Posterior cingulate gyrus (tissue), 11 donors: ENCODE measurements at regions not wholly inside any gene's neighbourhood (a gene's known extent, or its start where the extent isn't known, plus 50 kb on each side); places are given as distances from the start of the nearest gene placed in this dataset.
"Not testable (repeated sequence)": the region's sequence is repeated elsewhere in the genome, so short reads cannot be mapped to it uniquely, and the experiment has no call there.

Experiments used
- DNase-seq, 10 donors: peaks; one replicate each; pipeline versions ENCODE4 v3.0.0 to v3.0.0-alpha.2; 2020 to 2021; ENCODE audit warnings: mixed read lengths in 3 of 10
- intact Hi-C: fragments of 100-400 bp; cut with DNase I; formaldehyde crosslinking; loops from one replicate; pipeline ENCODE4 v1.15.1; 2023

GRCh38 chr21:6126976-6127732 is 4394.2 kb upstream of the TPTE start:
- intact Hi-C loops = not testable (repeated sequence)
- DNase-seq = peak in 3 of 10 donors; percentile 6 to 54 (median 6)

GRCh38 chr21:6130734-6131133 is 4390.6 kb upstream of the TPTE start:
- DNase-seq, intact Hi-C loops: not testable (repeated sequence)

GRCh38 chr21:6133373-6133772 is 4388.0 kb upstream of the TPTE start:
- DNase-seq, intact Hi-C loops: not testable (repeated sequence)

DNA sequence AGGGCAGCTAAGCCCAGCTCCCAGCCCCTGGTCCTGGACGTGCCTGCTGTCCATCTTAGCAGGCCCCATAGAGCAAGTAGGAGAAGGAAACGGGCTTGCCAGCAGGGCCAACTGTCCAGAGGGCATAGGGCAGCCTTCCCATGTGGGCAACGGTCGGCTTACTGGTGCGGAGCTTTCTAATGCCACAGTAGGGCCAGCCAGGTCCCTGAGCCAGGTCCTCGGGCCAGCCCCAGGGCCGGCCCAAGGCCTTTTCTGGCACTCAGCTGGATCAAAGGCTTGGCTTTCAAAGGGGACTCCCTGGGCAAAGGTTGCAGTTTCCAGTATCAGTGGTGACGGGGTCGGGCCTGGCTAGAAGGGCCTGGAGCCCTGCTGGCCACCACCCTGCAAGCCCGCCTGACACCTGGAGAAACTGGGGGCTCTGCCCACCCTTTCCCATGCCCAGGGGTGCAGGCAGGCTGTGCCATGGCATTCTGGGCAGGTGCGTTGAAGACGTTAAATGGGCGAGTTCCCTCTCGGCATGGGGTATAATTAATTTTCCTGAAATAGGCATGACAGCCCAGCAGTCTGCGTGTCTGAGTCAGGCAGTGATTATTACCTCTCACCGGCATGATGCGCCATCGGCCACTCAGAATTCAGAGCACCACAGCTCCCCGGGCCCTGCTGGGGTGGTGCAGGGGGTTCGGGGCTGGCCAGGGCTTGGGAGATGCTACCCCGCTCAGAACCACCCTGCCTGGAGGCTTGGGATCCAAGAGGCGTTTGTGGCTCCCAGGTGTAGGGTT is 4387.3 kb upstream of the TPTE start:
- intact Hi-C loops, DNase-seq: not testable (repeated sequence)

DNA sequence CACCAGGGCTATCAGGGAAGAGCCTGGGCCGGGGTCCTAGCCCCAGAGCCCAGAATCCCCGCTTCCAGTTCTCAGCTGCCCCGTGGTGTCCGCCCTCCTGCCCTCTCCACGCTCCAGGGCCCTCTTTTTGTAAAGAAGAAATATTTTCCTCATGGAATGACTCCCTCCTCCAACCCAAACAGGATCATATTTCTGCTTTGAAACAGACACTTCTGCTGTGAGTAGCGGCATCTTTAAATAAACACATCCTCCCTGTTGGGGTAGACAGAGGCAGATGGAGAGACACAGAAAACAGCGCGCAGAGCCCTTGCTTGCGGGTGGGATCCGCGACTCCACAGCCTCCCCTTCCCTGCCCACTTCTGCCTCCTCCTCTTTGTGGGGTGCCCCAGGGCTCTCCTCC is 4384.7 kb upstream of the TPTE start:
- DNase-seq, intact Hi-C loops: not testable (repeated sequence)

- DNase-seq, intact Hi-C loops: not testable (repeated sequence)
These were observed 4382.9 kb upstream of the TPTE start for GRCh38 chr21:6138244-6139136.

DNA sequence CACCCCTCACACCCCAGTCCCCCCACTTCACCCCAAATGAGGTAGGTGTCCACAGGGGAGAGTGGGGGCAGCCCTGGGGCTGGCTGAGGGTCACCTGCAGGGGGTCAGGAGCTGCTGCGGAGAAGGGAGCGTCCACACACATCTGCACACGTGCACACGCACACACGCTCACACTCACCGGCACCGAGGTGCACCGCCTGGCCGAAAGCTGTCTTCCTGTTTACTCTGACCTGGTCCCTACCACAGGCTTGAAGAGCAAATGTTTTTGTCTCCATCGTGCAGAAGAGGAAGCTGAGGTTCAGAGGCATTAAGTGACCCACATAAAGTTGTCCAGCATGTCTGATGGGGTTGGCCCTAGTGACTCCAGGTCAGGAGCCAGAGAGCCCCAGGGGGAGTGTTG is 4382.1 kb upstream of the TPTE start:
- intact Hi-C loops, DNase-seq: not testable (repeated sequence)

GRCh38 chr21:6139862-6140261 is 4381.5 kb upstream of the TPTE start:
- DNase-seq, intact Hi-C loops: not testable (repeated sequence)

DNA sequence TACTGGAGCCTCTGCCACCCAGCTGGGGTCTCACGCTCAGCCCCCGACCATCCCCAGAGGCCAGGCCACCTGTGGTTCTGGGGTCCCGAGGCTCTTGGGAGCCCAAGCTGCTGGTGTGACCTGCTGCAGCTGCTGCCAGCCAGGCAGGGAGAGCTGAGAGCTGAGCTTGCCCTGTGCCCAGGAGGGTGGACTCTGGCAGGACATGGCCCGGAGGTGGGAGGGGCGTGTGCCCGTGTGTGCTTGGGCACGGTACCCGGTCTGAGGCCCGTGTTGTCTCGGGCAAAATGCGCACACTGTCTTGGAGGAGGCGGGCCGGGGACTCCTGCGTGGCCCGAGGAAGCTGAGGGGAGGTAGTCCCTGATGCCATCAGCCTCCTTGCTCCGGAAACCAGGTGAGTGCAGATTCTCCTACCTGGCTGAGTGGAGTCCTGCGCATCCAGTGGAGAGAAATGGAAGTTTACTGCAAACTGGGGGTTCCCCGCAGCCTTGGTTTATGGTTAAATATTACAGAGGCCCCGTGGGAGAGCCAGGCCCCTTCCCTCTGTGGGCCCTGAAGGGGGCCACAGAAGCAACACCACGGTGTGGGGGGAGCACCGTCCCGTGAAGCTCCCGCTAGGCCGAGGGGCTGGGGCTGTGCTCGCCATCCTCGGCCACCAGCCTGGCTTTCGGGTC is 4380.8 kb upstream of the TPTE start:
- intact Hi-C loops, DNase-seq: not testable (repeated sequence)

GRCh38 chr21:6141138-6141474 is 4380.3 kb upstream of the TPTE start:
- DNase-seq, intact Hi-C loops: not testable (repeated sequence)

- intact Hi-C loops, DNase-seq: not testable (repeated sequence)
These were observed 4368.2 kb upstream of the TPTE start for GRCh38 chr21:6153154-6153553.

DNA sequence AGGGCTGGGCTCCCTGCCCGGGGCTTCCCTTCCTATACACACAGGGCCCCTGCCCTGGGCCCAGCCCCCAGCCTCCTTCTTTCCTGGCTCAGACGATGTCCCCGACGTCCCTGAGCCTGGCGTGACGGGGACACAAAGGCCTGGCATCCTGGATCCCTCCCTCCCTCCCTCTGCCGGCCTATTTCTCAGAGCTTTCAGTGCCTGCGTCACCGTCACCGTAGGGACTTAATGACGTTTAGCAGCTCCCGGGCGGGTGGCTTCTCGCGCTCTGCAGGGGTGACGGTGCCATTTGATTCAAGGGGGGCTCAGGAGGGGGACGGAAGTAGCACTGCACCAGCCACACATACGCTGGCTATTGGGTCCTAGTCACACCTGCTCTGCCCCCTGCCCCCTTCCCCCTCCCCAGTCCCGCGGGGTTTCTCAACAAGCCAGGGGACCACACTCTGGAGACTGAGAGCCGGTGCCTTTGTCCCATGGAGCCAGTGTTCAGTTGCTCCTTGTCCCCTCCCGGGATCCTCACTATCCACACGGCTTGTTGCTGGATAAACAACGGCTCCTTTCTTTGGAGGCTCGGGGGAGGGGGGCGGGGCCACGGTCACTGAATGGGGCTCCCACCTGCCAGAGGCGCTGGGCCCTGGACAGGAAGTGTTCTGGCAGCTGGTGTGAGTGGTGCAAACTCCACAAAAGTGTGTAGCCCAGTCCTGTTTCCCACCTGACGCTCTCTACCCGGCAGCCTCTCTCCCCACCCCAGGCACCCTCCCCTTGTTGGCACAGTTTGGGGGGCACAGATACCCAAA is 4366.7 kb upstream of the TPTE start:
- intact Hi-C loops = not testable (repeated sequence)
- DNase-seq = peak in 5 of 10 donors; percentile 5 to 42 (median 22)

DNA sequence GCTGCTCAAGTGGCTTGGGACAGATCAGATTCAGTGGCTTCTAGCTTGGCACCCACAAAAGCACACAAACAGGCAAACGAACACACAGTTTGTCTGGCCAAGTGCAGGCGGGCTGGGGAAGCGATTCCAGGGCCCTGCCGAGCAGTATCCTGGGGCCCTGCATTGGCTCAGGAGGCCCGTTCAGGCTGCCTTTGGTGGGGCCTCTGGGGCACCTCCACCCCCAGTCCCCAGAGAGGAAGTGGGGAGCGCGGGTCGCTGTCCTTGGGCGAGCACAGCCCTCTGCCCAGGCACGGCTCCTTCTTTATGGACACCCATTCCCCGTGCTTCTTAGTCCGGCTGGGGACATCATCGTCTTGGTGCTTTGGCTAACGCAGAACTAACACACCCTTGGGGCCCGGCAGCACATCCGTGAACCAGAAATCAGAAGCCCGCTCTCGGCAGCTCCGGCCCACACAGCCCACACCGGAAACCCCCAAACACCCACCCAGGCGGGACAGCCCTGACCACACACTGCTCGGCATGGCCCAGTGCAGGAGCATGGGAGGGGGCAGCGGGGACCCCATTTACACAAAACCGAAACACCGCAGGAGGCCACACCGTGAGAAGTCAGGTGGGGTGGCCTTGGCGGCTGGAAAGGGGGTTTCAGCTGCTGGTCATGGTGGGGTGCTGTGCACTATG is 4364.5 kb upstream of the TPTE start:
- intact Hi-C loops = not testable (repeated sequence)
- DNase-seq = peak in 1 of 10 donors; percentile 8

DNA sequence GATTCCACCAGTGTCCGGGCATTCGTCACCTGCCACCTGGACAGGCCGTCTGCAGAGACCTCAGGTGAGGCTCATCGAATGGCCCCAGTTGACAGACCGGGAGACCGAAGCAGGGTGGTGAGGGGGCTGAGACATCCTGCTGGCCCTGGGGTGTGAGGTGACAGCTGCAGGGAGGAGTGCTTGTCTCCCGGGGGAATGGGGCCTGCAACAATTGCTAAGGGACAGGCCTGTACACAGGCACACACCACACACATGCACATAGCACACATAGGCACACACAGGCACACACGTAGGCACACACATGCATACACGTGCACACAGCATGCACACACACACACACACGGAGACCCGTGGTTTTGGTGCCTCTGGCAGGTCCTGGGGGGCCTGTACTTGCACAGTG is 4363.9 kb upstream of the TPTE start:
- intact Hi-C loops = not testable (repeated sequence)

DNA sequence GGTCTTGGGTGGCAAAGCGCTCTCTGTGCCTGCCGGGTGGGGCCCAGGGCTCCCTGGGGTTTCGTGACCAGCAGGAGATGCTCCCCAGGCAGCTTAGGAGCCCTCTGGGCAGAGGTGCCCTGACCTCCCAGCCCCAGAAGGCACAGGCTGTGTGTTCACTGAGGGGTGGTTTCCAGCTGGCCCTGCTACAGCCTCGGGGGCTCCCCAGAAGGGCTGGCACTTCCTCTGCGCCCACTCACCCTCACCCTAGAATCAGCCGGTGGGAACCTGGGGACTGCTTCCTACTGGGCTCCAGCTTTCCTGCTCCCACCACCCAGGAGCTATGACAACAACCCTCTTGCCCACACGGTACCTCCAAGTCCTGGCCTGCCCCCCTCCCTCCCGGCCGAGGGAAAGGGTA is 4363.2 kb upstream of the TPTE start:
- DNase-seq, intact Hi-C loops: not testable (repeated sequence)

More for the DNA sequence above, 4363.9 kb upstream of the TPTE start:
- not testable (repeated sequence) for DNase-seq
